8988T (cell line): ENCODE measurements at regions not wholly inside any gene's neighbourhood (a gene's known extent, or its start where the extent isn't known, plus 50 kb on each side); places are given as distances from the start of the nearest gene placed in this dataset.

Experiments used
- DNase-seq: peaks from one replicate; pipeline ENCODE4 v3.0.0; 2011

DNA sequence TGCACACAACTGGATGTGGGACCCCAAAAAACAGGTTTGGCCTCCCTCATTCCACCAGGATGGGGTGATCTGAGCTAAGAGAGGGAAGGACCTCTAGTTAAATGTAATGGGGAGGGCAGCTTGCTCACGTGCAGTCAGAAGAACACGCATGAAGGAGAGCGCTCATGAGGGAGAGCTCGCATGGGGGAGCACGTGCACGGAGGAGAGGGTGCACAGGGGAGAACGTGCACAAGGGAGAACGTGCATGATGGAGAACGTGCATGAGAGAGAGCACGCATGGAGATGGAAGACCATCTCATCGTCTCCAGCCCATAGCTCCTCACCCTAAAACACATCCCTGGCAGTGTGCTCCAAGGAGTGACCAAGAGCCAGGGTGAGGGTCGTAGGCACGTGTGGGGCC is 141.2 kb downstream of the RBFOX3 start:
- no peak for DNase-seq

DNA sequence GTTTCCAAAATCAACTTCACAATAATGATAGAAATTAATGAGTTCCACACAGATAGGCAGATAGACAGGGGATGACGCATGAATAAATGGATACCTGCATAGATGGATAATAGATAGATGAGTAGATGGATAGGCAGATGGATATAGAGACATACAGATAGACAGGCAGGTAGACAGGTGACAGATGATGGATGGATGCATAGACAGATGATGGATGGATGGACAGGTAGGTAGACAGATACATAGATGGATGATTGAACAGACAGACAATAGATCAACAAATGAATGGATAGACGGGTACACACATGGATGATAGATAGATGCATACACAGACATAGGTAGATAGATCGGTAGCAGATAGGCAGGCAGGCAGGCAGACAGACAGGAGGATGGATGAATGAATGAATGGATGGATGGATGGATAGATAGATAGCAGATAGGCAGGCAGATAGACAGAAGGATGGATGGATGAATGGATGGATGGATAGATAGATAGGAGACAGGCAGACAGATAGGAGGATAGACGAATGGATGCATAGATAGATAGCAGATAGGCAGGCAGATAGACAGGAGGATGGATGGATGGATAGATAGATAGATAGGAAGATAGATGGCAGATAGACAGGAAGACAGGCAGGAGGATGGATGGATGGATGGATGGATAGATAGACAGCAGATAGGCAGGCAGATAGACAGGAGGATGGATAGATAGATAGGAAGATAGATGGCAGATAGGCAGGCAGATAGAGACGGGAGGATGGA is 142.5 kb downstream of the RBFOX3 start:
- DNase-seq: no peak

DNA sequence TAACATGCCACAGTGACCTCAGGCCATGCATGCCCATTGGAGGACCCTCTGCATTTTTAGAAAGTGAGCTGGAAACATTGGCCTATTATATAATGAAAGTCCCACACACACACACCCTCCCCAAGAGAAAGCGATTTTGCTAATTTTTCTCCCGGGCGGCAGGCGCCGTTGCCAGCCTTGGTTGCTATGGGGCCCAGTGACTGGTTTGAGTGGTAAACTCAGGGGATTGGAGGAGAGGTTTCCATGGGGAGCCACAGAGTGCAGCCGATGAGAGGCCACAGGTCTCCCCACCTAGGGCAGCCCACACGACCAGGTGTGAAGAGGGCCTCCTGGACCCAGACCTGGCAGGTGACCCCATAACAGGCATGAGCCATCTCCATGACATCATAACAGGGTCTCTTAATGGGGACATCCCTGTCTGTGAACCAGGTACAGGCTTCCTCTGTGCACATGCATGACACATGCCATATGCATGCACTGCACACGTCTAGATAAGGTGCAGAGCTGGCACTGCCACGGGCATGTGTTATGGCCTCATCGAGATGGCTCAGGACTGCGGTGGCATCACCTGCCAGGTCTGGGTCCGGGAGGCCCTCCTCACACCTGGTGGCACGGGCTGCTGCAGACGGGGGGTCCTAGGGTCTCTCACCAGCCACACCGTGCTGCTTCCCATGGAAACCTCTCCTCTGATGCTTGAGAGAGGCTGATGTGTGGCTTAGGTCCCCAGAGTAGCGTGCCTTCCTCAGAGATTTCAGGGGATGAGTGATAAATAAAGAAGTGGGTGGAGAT is 144.1 kb downstream of the RBFOX3 start:
- no peak for DNase-seq

DNA sequence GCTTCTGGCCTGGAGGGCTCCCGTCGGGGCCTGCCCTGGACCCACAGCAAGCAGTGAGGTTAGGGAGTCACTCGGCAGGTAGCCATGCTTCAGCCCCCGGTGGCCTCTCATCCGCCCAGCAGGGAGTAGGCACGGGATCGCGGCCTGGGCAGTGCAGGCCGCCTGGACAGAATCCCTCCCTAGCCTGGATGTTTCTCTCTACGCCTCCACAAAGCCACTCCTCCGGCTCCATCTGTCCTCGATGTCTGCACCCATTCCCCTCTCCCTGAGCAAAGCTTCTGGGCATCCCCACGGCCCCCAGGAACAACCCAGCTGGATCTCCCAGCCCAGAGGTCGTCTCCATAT is 145.2 kb downstream of the RBFOX3 start:
- DNase-seq: no peak

DNA sequence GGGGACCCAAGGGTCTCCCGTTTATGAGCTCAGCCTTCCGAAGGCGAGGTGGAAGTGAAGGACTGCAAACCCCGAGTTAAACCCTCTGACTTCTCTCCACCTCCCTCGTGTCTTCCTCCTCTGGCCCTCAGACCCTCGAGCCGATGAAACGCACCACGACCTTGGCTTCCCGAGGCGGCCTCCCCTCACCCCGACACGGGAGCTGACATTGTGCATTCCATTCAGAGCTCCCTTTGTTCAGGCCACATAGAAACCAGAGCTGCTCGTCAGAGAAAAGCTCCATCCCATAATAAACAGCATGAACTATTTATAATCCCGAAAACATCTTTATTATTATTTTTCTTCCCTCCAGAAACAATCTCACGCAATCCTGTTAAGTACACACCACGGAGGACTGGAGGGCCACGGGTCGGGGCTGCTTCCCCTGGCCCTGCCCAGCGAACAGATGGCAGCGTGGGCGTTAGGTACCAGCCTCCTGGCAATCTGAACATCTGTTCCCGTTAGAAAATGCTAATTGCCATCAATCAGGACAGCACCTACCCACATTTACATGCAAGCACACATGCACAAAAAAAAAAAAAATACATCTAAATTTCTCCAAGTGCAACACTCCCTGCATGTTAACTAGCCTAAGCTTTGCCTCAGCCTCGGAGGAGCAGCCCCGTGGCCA is 145.7 kb downstream of the RBFOX3 start:
- no peak for DNase-seq

DNA sequence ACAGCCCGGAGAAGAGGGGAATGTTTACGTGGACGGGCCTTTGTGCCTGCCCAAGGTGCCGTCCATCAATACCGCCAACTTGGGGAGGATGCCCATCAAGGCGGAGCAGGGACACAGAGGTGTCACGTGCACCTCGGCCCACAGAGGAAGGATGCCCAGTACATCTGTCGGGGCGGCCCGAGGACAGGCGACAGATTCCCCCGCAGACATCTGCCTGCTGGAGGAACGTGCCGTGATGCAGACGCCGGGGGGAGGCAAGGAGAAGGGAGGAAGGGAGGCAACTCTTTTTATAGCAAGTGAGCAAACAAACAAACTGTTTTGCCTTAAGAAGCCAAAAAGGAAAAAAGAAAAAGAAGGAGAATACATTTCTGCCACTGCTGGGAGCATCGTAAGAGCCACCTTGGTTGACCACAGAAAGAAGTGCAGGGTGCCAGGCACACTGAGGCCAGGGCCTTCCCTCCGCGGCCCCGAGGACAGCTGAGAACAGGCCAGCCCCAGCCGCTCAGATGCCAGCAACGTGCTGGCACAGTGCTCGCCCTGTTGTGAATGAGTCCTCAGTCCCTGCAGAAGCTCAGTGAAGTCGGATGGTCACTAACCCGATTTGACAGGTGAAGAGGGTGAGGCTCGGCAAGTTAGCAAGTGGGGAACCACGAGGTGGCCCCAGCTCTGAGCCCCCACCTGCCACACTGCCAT is 146.4 kb downstream of the RBFOX3 start:
- DNase-seq: no peak

DNA sequence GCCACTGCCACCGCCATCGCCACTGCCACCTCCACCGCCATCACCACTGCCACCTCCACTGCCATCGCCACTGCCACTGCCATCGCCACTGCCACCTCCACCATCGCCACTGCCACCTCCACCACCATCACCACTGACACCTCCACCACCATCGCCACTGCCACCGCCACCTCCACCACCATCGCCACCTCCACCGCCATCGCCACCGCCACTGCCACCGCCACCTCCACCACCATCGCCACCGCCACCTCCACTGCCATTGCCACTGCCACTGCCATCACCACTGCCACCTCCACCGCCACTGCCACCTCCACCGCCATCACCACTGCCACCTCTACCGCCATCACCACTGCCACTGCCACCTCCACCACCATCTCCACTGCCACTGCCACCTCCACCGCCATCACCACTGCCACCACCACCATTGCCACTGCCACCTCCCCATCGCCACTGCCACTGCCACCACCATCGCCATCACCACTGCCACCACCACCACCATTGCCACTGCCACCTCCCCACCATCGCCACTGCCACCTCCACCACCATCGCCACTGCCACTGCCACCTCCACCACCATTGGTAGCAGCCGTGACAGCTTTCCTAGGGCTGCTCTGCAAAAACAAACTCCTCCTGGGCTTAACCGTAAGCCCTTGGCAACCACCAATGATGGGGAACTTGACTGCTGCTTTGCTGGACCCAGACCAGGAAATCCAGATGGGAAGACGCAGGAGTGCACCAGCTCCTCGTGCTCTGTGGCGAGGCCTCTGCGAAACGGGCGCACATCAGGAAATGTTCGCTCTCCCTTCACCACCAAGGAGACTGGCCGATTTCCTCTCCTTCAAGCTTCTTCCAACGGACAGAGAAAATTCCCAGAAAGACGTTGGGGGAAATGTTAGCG is 147.2 kb downstream of the RBFOX3 start:
- no peak for DNase-seq

DNA sequence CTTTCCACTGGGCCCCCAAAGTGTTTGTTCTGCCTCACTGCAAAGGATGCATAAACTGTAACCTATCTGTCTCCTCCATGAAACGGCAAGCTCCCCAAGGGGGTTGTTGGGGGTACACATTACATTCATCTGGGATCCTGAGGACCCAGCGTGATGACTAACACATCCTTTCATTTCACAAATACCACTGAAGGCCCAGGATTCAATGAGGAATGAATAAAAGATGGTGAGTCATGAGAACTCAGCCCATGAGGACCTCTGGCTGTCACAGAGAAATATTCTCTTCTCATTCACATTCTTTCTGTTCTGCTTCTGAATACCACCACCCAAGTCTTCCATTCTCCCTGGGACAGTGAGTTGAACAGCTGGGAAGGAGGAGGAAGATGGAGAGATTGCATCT is 149.8 kb downstream of the RBFOX3 start:
- DNase-seq: peak; percentile 49

DNA sequence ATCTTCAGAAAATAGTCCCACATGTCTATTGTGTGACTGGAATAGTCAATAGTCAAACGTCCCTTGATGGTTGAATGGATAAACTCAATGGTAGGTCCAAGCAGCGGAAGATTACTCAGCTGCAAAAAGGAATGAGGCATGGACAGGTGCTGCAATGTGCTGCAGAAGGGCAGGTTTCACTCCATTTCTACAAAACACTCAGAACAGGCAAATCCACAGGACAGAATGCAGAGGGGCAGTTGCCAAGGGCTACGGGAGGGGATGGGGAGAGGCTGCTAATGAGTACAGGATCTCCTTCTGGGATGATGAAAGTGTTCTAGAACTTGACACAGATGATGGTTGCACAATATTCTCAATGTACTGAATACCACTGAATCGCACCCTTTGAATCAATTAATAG is 151.0 kb downstream of the RBFOX3 start:
- no peak for DNase-seq

DNA sequence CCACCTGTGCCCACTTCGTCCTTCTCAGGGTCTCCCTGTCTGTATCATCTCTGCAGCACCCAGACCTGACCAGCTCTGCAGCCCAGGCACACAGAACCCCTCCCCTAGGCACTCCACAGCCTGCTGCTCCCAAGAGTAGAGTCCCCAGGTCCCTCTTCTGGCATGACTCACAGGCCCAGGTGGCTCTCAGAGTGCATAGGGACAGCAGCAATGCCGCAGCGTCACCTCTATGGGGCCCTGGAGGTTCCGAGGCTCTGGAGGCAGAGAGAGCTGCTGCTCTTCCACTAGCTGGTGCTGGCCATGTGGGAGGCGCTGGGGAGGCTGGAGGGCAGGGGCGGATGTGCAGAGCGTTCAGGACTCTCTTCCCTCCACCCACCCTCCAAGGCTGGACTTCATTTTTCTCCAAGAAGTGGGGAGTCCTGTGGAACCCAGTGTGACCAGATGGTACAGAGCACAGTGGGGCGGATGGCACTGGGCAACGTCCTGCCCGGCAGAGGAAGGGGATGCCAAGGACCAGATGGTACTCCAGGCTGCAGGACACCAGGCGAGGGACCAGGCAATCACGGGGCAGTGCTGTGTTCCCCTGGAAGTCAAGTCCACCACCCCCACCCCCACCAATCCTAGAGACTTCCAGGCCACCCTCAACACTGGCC is 151.7 kb downstream of the RBFOX3 start:
- DNase-seq: no peak

DNA sequence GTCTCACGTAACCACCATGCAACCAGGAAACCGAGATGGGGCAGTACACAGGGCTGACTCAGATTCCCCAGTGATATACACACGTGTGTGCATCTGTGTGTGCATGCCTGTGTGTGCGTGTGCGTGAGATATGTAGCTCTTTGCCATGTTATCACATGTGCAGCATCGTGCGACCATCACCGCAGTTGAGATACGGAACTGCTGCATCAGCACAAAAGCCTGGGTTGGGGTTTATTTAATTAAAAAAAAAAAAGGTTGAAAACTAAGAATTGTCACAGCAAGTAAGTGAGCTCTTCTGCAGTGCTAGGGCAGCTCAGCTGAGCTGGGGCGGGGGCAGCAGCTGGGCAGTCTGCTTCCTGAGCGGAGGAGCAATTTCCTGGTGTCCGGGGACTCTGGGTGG is 152.5 kb downstream of the RBFOX3 start:
- DNase-seq: no peak

DNA sequence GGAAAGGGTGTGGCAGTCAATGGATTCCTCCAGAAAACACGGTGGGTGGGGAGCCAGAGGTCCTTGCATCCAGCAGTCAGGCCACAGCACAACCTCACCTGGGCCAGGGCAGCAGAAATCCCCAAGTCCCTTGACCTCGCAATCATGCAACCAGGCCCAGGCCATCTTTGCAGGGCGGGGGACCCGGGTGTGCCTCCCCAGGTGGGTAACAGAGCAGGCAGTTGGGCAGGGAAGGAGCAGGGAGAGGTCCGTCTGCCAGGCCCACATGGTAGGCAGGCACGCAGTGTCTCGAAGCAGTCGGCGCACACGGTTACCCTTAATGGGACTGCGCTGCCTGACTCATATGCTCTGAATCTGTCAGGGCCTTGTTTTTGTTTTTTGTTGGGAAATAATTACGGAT is 153.0 kb downstream of the RBFOX3 start:
- DNase-seq: no peak

DNA sequence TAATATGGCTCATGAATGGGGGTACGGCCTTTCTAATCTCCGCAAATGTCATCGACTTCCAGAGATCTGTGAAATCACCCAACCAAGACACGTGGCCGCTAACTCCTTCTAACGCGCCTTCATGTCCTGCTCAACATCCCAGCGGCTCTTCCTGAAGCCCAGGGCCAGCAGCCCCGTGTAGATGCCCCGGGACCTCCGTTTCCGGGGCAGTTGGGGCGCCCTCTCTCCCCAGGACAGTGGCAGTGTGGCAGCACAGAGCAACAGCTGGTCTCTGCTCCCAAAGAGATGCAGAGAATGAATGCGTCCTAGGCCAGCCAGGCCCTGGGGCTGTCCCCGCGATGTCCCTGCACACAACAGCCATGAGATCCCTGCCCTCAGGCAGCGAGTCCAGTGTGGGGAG is 153.5 kb downstream of the RBFOX3 start:
- DNase-seq: no peak

DNA sequence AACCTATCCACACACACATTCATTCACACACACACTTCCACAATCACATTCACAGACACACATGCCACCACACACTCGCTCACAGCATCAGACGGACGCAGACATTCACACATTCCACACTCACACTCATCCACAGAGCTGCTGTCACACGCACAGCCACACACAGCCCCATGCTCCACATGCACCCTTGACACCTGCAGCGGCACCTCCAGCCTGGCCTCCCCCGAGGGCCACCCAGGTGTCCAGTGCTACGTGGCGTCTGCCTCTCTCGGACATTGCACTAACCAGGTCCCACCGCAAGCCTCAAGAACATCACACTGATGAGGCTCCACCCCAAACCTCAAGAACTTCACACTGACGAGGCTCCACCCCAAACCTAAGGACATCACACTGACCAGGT is 155.2 kb downstream of the RBFOX3 start:
- DNase-seq: no peak

DNA sequence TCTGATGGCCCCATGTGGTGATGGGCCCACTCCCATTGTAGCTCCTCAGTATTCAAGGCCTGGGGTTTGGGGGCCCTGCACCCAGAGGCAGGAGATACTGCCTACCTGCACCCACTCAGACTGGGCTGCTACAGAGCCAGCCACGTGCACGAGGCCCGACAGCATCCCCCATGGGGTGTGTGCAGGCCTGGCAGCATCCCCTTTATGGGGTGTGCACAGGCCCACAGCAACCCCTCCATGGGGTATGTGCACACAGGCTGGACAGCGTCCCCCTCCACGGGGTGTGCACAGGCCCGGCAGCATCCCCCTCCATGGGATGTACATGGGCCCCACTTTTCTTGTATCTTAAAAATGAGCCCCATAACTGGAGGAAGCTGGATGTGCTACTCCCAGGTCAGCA is 156.0 kb downstream of the RBFOX3 start:
- no peak for DNase-seq

DNA sequence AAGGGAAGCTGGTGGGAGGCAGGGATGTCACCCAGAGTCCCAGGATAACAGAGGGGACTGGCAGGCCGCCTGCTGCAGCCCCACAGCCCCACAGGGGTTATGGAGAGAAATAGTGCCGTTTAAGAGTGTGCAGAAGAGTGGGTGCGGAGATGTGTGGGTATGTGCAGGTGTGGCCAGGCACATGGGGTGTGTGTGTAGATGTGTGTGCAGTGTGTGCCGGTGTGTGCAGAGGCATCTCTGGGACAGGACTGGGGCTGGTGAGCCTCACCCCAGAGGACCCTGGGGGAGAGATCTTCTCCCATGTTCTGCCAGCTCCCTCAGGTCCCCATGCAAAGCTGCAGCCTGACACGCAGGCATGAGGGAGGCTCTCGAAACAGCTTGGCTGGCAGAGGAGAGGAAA is 157.4 kb downstream of the RBFOX3 start:
- no peak for DNase-seq

DNA sequence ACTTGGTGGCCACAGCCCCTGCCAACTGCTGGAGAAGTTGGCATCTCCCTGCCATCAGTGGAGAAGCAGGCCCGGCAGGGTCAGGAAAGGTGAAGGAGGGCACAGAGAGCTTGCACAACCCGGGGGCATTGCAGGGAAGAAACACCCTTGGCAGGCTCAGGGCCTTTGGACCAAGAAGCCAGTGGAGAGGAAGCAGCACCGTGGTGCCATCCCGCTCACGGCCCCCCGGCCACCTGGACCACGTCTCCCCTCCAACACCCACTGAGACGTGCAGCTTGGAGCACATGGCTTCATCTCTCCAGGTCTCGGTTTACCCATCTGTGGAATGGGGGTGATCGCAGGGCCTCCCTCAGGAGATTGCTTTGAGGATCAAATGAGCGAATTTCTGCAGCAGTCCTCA is 158.1 kb downstream of the RBFOX3 start:
- DNase-seq: no peak

DNA sequence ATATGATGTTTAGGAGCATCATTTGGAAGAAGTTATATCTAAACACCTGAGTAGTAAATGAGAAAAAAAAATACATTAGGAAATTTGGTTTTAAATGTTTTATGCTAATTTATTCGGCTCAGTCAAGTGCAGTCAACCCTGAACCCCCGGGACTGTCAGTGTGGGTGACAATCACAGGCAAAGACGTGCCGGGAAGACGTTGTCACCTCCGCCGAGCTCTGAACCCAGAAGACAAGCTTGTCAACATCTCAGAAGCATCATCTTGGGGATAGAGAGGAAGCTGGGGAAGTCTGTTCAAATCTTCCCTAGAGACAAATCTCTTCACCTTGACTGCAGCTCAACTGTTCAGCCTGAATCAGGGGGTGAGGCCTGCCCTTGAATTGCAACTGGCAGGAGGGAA is 159.7 kb downstream of the RBFOX3 start:
- no peak for DNase-seq

DNA sequence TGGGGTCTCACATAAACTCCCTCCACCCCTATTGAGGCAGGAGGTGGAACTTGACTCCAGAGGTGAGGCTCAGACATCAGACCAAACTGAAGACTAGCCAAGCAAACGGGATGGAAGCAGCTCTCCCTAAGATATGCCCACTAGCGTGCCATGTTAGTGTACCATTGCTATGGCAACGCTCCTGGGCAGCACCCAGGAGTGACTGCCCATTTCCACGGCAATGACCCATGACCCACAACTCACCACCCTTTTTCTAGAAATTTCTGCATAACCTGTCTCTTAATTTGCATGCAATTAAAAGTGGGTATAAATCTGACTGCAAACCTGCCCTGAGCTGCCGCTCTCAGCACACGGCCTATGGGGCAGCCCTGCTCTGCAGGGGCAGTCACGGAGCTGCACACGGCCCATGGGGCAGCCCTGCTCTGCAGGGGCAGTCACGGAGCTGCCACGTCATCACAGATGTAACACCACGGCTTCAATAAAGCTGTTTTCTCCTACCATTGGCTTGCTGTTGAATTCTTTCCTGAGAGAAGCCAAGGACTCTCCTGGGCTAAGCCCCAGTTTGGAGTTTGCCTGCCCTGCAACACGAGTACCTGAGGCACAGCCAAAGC is 164.3 kb downstream of the RBFOX3 start:
- DNase-seq: no peak

DNA sequence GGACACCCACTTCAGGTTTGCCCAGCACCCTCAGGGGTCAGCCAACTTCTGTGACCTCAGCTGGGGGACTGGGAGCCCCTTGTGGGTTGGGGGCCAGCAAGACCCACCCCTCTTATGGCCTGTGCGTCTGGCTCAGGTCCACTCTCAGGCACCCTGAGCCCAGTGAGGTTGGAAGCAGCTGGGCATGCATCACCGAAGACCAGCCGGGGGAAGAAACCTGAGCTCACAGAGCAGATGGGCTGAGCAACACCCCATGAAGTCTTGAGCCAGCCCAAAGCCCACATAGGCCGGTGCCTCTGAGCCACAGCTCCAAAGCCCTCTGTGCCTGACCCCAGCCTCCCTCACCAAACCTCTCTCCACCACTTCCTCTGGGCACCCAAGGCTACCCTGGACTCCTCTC is 166.7 kb downstream of the RBFOX3 start:
- DNase-seq: no peak

DNA sequence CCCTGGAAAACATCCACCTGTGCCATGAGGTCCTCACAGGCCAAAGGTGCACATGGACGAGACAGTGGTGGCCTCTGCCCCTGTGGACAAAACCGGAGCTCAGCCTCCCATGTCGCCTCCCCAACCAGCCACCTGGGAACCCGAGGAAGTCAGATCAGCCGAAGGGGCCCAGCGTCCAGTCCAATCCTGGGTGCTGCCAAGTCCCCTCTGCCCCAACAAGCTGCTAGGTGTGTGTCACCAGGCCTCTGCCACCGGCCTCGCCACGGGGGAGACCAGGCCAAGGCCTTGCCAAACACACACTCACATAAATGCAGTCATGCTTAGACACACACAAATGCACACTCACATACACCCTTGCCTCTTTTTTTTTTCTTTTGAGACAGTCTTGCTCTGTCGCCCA is 167.8 kb downstream of the RBFOX3 start:
- DNase-seq: no peak
